ENCODE measurements at regions not wholly inside any gene's neighbourhood (a gene's known extent, or its start where the extent isn't known, plus 50 kb on each side); places are given as distances from the start of the nearest gene placed in this dataset.
"Not testable (repeated sequence)": the region's sequence is repeated elsewhere in the genome, so short reads cannot be mapped to it uniquely, and the experiment has no call there.

DNA sequence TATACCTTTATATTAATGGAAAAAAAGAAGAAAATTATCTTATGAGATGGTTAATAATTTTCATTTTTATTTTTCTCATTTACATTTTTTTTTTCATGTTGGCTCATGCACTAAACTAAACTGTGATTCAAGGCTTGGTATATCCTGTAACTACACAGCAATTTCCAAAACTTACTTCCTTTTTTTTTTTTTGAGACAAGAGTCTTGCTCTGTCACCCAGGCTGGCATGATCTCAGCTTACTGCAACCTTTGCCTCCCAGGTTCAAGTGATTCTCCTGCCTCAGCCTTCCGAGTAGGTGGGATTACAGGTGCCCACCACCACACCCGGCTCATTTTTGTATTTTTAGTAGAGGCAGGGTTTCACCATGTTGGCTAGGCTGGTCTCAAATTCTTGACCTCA, 224.9 kb upstream of the FANCL start:
- not testable (repeated sequence) for TF ChIP-seq ELF4 (IDR thresholded peaks at IDR 0.05); FOXM1 (IDR thresholded peaks at IDR 0.05; ENCODE audit: borderline replicate concordance); HDGF (IDR thresholded peaks at IDR 0.05; ENCODE audit: borderline replicate concordance)
- TF ChIP-seq, protein P1, sequence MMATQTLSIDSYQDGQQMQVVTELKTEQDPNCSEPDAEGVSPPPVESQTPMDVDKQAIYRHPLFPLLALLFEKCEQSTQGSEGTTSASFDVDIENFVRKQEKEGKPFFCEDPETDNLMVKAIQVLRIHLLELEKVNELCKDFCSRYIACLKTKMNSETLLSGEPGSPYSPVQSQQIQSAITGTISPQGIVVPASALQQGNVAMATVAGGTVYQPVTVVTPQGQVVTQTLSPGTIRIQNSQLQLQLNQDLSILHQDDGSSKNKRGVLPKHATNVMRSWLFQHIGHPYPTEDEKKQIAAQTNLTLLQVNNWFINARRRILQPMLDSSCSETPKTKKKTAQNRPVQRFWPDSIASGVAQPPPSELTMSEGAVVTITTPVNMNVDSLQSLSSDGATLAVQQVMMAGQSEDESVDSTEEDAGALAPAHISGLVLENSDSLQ (IDR thresholded peaks at IDR 0.05): not testable (repeated sequence)

All from HEK293T (cell line).